ENCODE measurements at regions not wholly inside any gene's neighbourhood (a gene's known extent, or its start where the extent isn't known, plus 50 kb on each side); places are given as distances from the start of the nearest gene placed in this dataset.

DNA sequence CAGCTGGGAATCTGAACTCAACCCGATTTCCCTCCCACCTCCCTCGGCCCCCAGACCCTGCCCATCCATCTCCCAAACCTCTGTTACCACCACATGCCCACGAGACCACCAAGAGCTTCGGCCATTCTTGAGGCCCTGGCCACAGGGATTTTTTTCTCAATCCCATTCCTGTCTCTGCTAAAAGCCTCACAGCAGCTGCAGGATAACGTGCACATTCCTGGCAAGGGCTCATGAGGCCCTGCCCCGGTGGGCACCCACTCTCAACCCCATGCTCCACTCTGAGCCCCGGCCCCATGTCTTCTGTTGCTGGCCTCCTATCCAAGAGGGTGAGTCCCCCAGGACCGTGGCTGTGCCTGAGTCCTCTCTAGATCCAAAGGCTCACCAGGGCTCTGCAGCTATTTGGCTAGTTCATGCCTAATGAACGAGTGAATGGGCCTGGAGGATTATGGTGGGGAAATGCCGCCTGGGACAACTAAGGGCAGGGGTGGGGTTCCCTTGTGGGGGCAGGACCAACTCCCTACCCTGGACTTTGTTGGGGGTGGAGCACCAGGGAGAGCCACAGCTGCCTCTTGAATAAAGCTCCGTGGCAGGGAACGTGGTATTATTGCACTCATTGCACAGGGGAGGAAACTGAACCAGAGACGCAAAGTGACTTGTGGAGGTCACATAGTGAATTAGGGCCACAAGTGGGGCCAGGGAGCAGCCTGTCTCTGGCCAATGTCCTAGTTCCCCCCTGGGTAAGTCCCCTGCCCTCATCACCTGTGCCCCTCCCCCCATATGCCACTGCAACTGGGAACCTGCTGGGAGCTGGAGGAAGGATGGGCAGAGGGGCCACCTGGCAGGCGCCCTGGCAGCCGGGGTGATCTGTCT lies 113.8 kb upstream of the SMURF2 start:
- Histone ChIP-seq H3F3A (replicated peaks; ENCODE audit: insufficient read depth) (peaks cover 23% of the 10 kb centered on the region), H3K4me2 (peak overlapping the region; percentile 74), H3K36me3 (replicated peaks in 1 of 2; ENCODE audit: control insufficient read depth in 1 of 2, insufficient read depth in 2 of 2, low read length in 1 of 2) (peaks cover 0 to 7% of the 10 kb centered on the region in 2 experiments), H3K27ac (ENCODE audit: low read depth in 2 of 2, low read length in 1 of 2) (peak overlapping the region; percentile 31 to 71; a peak in 1 of 4 replicates), H3K9me3 (no peaks in the 10 kb centered on the region), H3K9ac (no peak overlapping the region), H2AFZ (ENCODE audit: low read depth) (no peak overlapping the region), H3K79me2 (ENCODE audit: insufficient read depth) (no peaks in the 10 kb centered on the region), H3K9me2 (no peaks in the 10 kb centered on the region), H4K20me1 (ENCODE audit: insufficient read depth) (no peaks in the 10 kb centered on the region), H3K4me3 (ENCODE audit: low read depth in 2 of 2, low read length in 1 of 2) (no peak overlapping the region), H3K4me1 (ENCODE audit: control insufficient read depth in 1 of 2, insufficient read depth in 2 of 2, low read depth in 1 of 2, low read length in 1 of 2) (peaks cover 6 to 17% of the 10 kb centered on the region in 2 experiments; a peak in 3 of 4 replicates), H3K27me3 (ENCODE audit: insufficient read depth) (no peaks in the 10 kb centered on the region)
- TF ChIP-seq NFIC (IDR thresholded peaks at IDR 0.05; ENCODE audit: borderline replicate concordance): no peak
- TF ChIP-seq TAF1 (IDR thresholded peaks at IDR 0.05; ENCODE audit: borderline replicate concordance, low read depth, low read length): no peak
- TF ChIP-seq SIN3A (IDR thresholded peaks at IDR 0.05; ENCODE audit: borderline replicate concordance, low read depth, low read length): no peak
- WGBS (ENCODE audit: low lambda C conversion rate): 89% methylated on average over 15 of the region's 15 CpGs
- DNase-seq: no peak
- ChIA-PET CTCF (interaction anchor here (0.6 to 3.0 kb wide), 23 partner anchors 11 to 428 kb away, joined by 3 to 19 read pairs (median 3); partner anchors contain the start of genes LRRC37A3, POLG2 and RGS9), POLR2A (no interaction called here)

DNA sequence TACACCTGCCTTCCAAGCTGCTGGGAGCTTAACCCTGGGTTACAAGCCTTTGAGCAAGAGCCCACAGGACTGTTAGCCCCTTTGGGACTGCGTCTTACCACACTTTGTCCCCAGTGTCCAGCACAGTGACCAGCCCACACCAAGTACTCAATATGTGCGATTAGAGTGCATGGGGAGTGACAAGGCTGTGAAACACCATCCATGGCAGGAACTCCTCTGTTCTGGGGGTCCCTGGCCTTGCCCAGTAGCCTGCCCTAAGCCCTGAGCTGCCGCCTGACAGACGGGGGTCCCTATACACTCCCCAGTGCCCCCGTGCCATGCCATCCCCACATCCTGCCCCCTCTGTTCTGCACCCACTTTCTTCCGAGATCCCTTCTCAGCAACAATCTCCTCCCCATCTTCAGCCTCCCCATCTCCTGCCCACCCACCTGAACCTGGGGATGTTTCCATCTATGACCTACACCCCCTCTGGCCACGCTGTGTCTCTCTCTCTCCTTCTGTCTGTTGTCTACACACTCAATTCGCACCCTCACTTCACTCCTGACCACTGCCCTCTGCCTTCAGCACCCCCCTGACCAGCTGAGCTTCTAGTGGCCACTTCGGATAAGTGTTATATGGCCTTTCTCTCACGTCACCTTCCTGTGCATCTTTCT lies 112.9 kb upstream of the SMURF2 start:
- Histone ChIP-seq H3K9me3 (no peaks in the 10 kb centered on the region), H4K20me1 (ENCODE audit: insufficient read depth) (no peaks in the 10 kb centered on the region), H3K4me3 (ENCODE audit: low read depth in 2 of 2, low read length in 1 of 2) (no peak overlapping the region), H3F3A (replicated peaks; ENCODE audit: insufficient read depth) (peaks cover 25% of the 10 kb centered on the region), H3K79me2 (ENCODE audit: insufficient read depth) (no peaks in the 10 kb centered on the region), H2AFZ (ENCODE audit: low read depth) (no peak overlapping the region), H3K9ac (no peak overlapping the region), H3K27ac (ENCODE audit: low read depth in 2 of 2, low read length in 1 of 2) (no peak overlapping the region), H3K27me3 (ENCODE audit: insufficient read depth) (no peaks in the 10 kb centered on the region), H3K4me1 (ENCODE audit: control insufficient read depth in 1 of 2, insufficient read depth in 2 of 2, low read depth in 1 of 2, low read length in 1 of 2) (peaks cover 6 to 17% of the 10 kb centered on the region in 2 experiments; a peak in 3 of 4 replicates), H3K9me2 (no peaks in the 10 kb centered on the region), H3K36me3 (replicated peaks in 1 of 2; ENCODE audit: control insufficient read depth in 1 of 2, insufficient read depth in 2 of 2, low read length in 1 of 2) (peaks cover 0 to 7% of the 10 kb centered on the region in 2 experiments), H3K4me2 (no peak overlapping the region)
- 96% methylated on average over 10 of the region's 10 CpGs for WGBS (ENCODE audit: low lambda C conversion rate)
- POLR2A ChIA-PET: no interaction called here
- CTCF ChIA-PET: interaction anchor here (0.8 to 1.8 kb wide), 6 partner anchors 10 to 362 kb away, joined by 3 to 7 read pairs (median 4); partner anchors contain the start of genes LRRC37A3 and RGS9
- no peak for DNase-seq
- TF ChIP-seq, protein P1, sequence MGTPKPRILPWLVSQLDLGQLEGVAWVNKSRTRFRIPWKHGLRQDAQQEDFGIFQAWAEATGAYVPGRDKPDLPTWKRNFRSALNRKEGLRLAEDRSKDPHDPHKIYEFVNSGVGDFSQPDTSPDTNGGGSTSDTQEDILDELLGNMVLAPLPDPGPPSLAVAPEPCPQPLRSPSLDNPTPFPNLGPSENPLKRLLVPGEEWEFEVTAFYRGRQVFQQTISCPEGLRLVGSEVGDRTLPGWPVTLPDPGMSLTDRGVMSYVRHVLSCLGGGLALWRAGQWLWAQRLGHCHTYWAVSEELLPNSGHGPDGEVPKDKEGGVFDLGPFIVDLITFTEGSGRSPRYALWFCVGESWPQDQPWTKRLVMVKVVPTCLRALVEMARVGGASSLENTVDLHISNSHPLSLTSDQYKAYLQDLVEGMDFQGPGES (IDR thresholded peaks at IDR 0.05; ENCODE audit: low read depth, low read length): no peak
- TF ChIP-seq SIN3A (IDR thresholded peaks at IDR 0.05; ENCODE audit: borderline replicate concordance, low read depth, low read length) (no peak), EZH2phosphoT487 (IDR thresholded peaks at IDR 0.05; ENCODE audit: borderline replicate concordance, low read depth) (no peak), REST (IDR thresholded peaks at IDR 0.05; ENCODE audit: low read depth, low read length) (no peak), POLR2AphosphoS5 (IDR thresholded peaks at IDR 0.05; ENCODE audit: low read depth, low read length) (no peak), FOXM1 (IDR thresholded peaks at IDR 0.05; ENCODE audit: low read depth) (no peak), GATA2 (CRISPR knock-in tag; IDR thresholded peaks at IDR 0.05) (no peak), FOXJ3 (CRISPR knock-in tag; IDR thresholded peaks at IDR 0.05) (no peak), RFX5 (IDR thresholded peaks at IDR 0.05; ENCODE audit: low read length) (no peak), SMC3 (IDR thresholded peaks at IDR 0.05; ENCODE audit: low read depth, low read length) (no peak), ELF1 (IDR thresholded peaks at IDR 0.05) (no peak), RCOR1 (IDR thresholded peaks at IDR 0.05; ENCODE audit: low read length) (no peak), EP300 (IDR thresholded peaks at IDR 0.05; ENCODE audit: borderline replicate concordance in 1 of 2, low read depth in 1 of 2, low read length in 1 of 2) (no peak), CTCF (IDR thresholded peaks at IDR 0.05) (no peak)
- TF ChIP-seq, protein P2, sequence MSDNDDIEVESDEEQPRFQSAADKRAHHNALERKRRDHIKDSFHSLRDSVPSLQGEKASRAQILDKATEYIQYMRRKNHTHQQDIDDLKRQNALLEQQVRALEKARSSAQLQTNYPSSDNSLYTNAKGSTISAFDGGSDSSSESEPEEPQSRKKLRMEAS (IDR thresholded peaks at IDR 0.05; ENCODE audit: low read depth): no peak

Data from SK-N-SH (cell line).